ENCODE measurements at regions not wholly inside any gene's neighbourhood (a gene's known extent, or its start where the extent isn't known, plus 50 kb on each side); places are given as distances from the start of the nearest gene placed in this dataset.

DNA sequence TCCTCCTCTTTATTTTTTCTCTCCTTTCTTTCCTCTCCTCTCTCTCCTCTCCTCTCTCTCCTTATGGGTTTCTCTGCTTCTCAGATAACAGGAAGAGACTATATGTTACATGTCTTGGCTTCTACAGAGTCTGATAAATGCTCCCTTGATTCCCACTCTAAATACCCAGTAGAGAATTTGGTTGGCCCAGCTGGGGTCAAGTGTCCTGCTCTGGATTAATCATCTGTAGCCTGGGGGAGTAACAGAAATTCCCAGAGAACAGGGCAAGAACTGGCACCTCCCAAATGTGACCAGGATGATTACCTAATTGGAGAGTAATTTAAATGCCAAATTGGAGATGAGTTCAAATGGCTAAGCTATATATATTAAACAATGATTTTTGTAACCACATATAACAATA lies 146.1 kb upstream of the LMO4 start:
- TF ChIP-seq ZNF274 (IDR thresholded peaks at IDR 0.05; ENCODE audit: low read depth, low read length), result no peak
- TF ChIP-seq YY1 (IDR thresholded peaks at IDR 0.05; ENCODE audit: insufficient read depth, insufficient read length), result no peak

All from NT2/D1 (cell line).